K562 (cell line): ENCODE measurements at regions not wholly inside any gene's neighbourhood (a gene's known extent, or its start where the extent isn't known, plus 50 kb on each side); places are given as distances from the start of the nearest gene placed in this dataset.

ENCODE experiments used
- ATAC-seq: fragments of 200-7000 bp; cut with Tn5 transposase; 3 replicates; pipeline ENCODE4 v1.9.1; 2020; ENCODE audit warnings: moderate library complexity
- BruUV-seq: library from RNA; stranded (reverse); fragments of 400-500 nt; replicated peaks from 2 replicates; lab custom pipeline; 2021; lab: Mats Ljungman, UMichigan
- CTCF ChIA-PET: fragments of 300-600 bp; formaldehyde crosslinking; extraction: SDS; loops from one replicate; lab custom pipeline; 2021; ENCODE audit warnings: low intra/inter-chr PET ratio; lab: Yijun Ruan, JAX
- POLR2A ChIA-PET: fragments of 300-600, 350-650 bp; sonication (Branson Sonifier 250); formaldehyde crosslinking; extraction: SDS; loops from one replicate; lab custom pipeline; 2021; ENCODE audit warnings: antibody characterized with exemption, inconsistent platforms; lab: Yijun Ruan, JAX
- DNase-seq, 4 experiments: peaks; one replicate each; pipeline versions ENCODE4 v3.0.0 to v3.0.0-alpha.2; 2011 to 2018; ENCODE audit warnings: low spot score in 3 of 4, mixed read lengths in 3 of 4; ENCODE audit errors: extremely low read depth in 1 of 4
- FAIRE-seq: peaks from 2 replicates; lab custom pipeline; 2011; peaks lifted over from hg19 to GRCh38; lab: Jason Lieb, UNC
- H2AFZ ChIP-seq: 2 replicates; pipeline ENCODE4 v1.6.0; 2011; ENCODE audit warnings: low read depth, low read length, control low read depth, inconsistent platforms
- H3K27ac ChIP-seq: fragments of 200-600 bp; 3 replicates; pipeline ENCODE4 v1.8.0; 2011; ENCODE audit warnings: low read depth, mild to moderate bottlenecking, control low read depth, inconsistent platforms, low read length, moderate library complexity, mixed read lengths; ENCODE audit errors: extremely low read depth
- H3K27me3 ChIP-seq, 2 experiments: fragments of 300-600 bp in 1 of 2; 2 replicates in 1 of 2; 3 replicates in 1 of 2; pipeline versions ENCODE4 v1.6.0 to v1.8.0; 2011; ENCODE audit warnings: inconsistent platforms in 2 of 2, low read length in 2 of 2, mild to moderate bottlenecking in 1 of 2, mixed read lengths in 1 of 2, moderate library complexity in 1 of 2; ENCODE audit not compliant: control insufficient read depth in 2 of 2, insufficient read depth in 2 of 2
- H3K36me3 ChIP-seq: fragments of 300-600 bp; 3 replicates; pipeline ENCODE4 v1.8.0; 2011; ENCODE audit warnings: mild to moderate bottlenecking, low read length, inconsistent platforms; ENCODE audit not compliant: control insufficient read depth, insufficient read depth
- H3K4me1 ChIP-seq, 2 experiments: fragments of 200-600 bp in 1 of 2; replicated peaks in 1 of 2; 2 replicates in 1 of 2; 3 replicates in 1 of 2; pipeline versions ENCODE4 v1.5.1 to v1.8.0; 2011; ENCODE audit warnings: inconsistent platforms in 2 of 2, low read length in 2 of 2, mild to moderate bottlenecking in 1 of 2, mixed read lengths in 1 of 2, moderate library complexity in 1 of 2; ENCODE audit not compliant: control insufficient read depth in 2 of 2, insufficient read depth in 2 of 2
- H3K4me2 ChIP-seq: 2 replicates; pipeline ENCODE4 v1.6.1; 2011; ENCODE audit warnings: low read length, control low read depth, inconsistent platforms, mixed read lengths; ENCODE audit not compliant: insufficient read depth
- H3K4me3 ChIP-seq: fragments of 200-600 bp; sonication (generic), shearing (Covaris generic); 2 replicates; pipeline ENCODE4 v1.5.1; 2016; ENCODE audit warnings: control low read depth, inconsistent platforms
- H3K79me2 ChIP-seq: fragments of 200-600 bp; 3 replicates; pipeline ENCODE4 v1.8.0; 2011; ENCODE audit warnings: low read length, inconsistent platforms; ENCODE audit not compliant: control insufficient read depth, insufficient read depth
- H3K9ac ChIP-seq, 2 experiments: 2 replicates each; pipeline versions ENCODE4 v1.6.0 to v1.6.1; 2011; ENCODE audit warnings: low read depth in 2 of 2, low read length in 2 of 2, control low read depth in 1 of 2, inconsistent platforms in 1 of 2, mild to moderate bottlenecking in 1 of 2, mixed read lengths in 1 of 2; ENCODE audit not compliant: insufficient read depth in 1 of 2
- H3K9me1 ChIP-seq: one replicate; pipeline ENCODE4 v1.6.0; 2011; ENCODE audit warnings: inconsistent platforms, mild to moderate bottlenecking, low read length, moderate library complexity; ENCODE audit not compliant: control insufficient read depth, insufficient read depth
- H3K9me3 ChIP-seq: replicated peaks from 2 replicates; pipeline ENCODE4 v1.5.1; 2011; ENCODE audit warnings: low read depth, low read length, inconsistent platforms; ENCODE audit not compliant: control insufficient read depth, insufficient read depth
- H4K20me1 ChIP-seq: replicated peaks from 2 replicates; pipeline ENCODE4 v1.6.1; 2011; ENCODE audit warnings: low read length, inconsistent platforms, mixed read lengths; ENCODE audit not compliant: control insufficient read depth, insufficient read depth
- BDP1 ChIP-seq: IDR thresholded peaks from 3 replicates; pipeline ENCODE4 v1.6.1; 2011; ENCODE audit not compliant: insufficient read length, insufficient read depth
- CHD2 ChIP-seq: IDR thresholded peaks from 2 replicates; pipeline ENCODE4 v1.6.1; 2011; ENCODE audit warnings: low read depth, low read length
- ETS2 ChIP-seq: IDR thresholded peaks from 2 replicates; pipeline ENCODE4 v1.6.1; 2016; ENCODE audit warnings: borderline replicate concordance, missing genetic modification characterization, mild to moderate bottlenecking, moderate library complexity, missing compliant biosample characterization; ENCODE audit not compliant: poor library complexity, severe bottlenecking
- HDAC8 ChIP-seq: fragments of 450-650 bp; IDR thresholded peaks from 2 replicates; pipeline ENCODE4 v1.6.1; 2016; ENCODE audit warnings: mild to moderate bottlenecking, missing genetic modification characterization, moderate library complexity, missing compliant biosample characterization
- KLF10 ChIP-seq: fragments of 250-450 bp; sonication (Bioruptor Pico); IDR thresholded peaks from 2 replicates; pipeline ENCODE4 v1.6.1; 2021; ENCODE audit warnings: matching md5 sums
- PML ChIP-seq: IDR thresholded peaks from 2 replicates; pipeline ENCODE4 v1.6.1; 2012; ENCODE audit warnings: low read length, inconsistent platforms
- POLR2AphosphoS2 ChIP-seq: IDR thresholded peaks from 2 replicates; pipeline ENCODE4 v1.6.1; 2012; ENCODE audit warnings: low read length, improper control_type of control experiment
- SAP30 ChIP-seq: fragments of 200-600 bp; sonication (generic); IDR thresholded peaks from 2 replicates; pipeline ENCODE4 v1.6.1; 2012; ENCODE audit warnings: borderline replicate concordance, low read depth, mild to moderate bottlenecking, moderate library complexity, low read length, control low read depth, inconsistent platforms; ENCODE audit not compliant: insufficient read depth, poor library complexity, severe bottlenecking
- TCF7L2 ChIP-seq: fragments of 150-350 bp; IDR thresholded peaks from 2 replicates; pipeline ENCODE4 v1.6.1; 2016; ENCODE audit warnings: low read depth, mild to moderate bottlenecking, low read length, moderate library complexity
- XRCC5 ChIP-seq: fragments of 200-400 bp; formaldehyde crosslinking; IDR thresholded peaks from 2 replicates; pipeline ENCODE4 v1.6.1; 2017; ENCODE audit warnings: low read depth, mild to moderate bottlenecking, low read length
- ZFX ChIP-seq: sonication (generic); formaldehyde crosslinking; IDR thresholded peaks from 2 replicates; pipeline ENCODE4 v1.8.0; 2022; ENCODE audit warnings: mild to moderate bottlenecking, missing genetic modification reagents, moderate library complexity
- ZNF212 ChIP-seq: fragments of 450-650 bp; formaldehyde crosslinking; IDR thresholded peaks from 2 replicates; pipeline ENCODE4 v1.4.0; 2020; ENCODE audit warnings: mild to moderate bottlenecking
- ZNF785 ChIP-seq: fragments of 250-450 bp; sonication (Bioruptor Pico); IDR thresholded peaks from 2 replicates; pipeline ENCODE4 v1.4.0; 2020; ENCODE audit warnings: mild to moderate bottlenecking
- WGBS: fragments of 100-300 bp; shearing (Covaris generic); methylation state at CpG from one replicate; pipeline ENCODE4 v1.1.6; 2016; ENCODE audit warnings: low coverage, mixed read lengths; ENCODE audit not compliant: insufficient coverage; ENCODE audit errors: missing lambda C conversion rate; 5-methylcytosine and 5-hydroxymethylcytosine counted together
- in situ Hi-C: fragments of 300-500 bp; cut with MboI; formaldehyde crosslinking; loops from 4 replicates; pipeline ENCODE4 v1.15.0; 2018; ENCODE audit warnings: inconsistent platforms, mixed read lengths
- intact Hi-C: fragments of 100-400 bp; cut with micrococcal nuclease; formaldehyde crosslinking; loops from 2 replicates; pipeline ENCODE4 v1.14.2; 2022
- TF ChIP-seq, protein P1 (sequence below), 2 experiments: fragments of 450-650 bp; IDR thresholded peaks; 2 replicates each; pipeline ENCODE4 v1.6.1; 2018; ENCODE audit warnings: mild to moderate bottlenecking in 2 of 2, low read depth in 1 of 2; ENCODE audit not compliant: partially characterized antibody in 2 of 2
- TF ChIP-seq, protein P2 (sequence below): fragments of 250-450 bp; sonication (Bioruptor Pico); IDR thresholded peaks from 2 replicates; pipeline ENCODE4 v1.4.0; 2020; ENCODE audit warnings: borderline replicate concordance
- TF ChIP-seq, protein P3 (sequence below): sonication (generic); formaldehyde crosslinking; IDR thresholded peaks from 2 replicates; pipeline ENCODE4 v1.8.1; 2022; ENCODE audit warnings: missing genetic modification reagents

DNA sequence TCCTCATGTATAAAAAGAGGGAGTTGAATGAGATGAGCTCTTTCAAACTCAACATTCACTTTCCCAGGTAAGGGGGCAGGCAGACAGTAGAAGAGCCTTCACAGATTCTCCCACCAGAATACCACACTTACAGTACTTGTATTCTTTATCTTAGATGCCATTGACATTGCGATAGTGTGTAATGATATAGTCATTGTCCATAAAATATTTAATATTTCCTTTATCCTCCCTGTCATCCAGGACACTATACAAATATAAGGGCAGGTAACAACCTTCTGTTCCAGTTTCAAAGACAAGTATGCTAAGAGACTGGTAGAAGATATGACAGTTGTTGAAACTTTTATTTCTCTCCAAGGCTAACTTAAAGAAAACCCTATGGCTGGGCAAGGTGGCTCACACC, 56.5 kb upstream of the MTF2 start (continued):
- TF ChIP-seq, protein P1, sequence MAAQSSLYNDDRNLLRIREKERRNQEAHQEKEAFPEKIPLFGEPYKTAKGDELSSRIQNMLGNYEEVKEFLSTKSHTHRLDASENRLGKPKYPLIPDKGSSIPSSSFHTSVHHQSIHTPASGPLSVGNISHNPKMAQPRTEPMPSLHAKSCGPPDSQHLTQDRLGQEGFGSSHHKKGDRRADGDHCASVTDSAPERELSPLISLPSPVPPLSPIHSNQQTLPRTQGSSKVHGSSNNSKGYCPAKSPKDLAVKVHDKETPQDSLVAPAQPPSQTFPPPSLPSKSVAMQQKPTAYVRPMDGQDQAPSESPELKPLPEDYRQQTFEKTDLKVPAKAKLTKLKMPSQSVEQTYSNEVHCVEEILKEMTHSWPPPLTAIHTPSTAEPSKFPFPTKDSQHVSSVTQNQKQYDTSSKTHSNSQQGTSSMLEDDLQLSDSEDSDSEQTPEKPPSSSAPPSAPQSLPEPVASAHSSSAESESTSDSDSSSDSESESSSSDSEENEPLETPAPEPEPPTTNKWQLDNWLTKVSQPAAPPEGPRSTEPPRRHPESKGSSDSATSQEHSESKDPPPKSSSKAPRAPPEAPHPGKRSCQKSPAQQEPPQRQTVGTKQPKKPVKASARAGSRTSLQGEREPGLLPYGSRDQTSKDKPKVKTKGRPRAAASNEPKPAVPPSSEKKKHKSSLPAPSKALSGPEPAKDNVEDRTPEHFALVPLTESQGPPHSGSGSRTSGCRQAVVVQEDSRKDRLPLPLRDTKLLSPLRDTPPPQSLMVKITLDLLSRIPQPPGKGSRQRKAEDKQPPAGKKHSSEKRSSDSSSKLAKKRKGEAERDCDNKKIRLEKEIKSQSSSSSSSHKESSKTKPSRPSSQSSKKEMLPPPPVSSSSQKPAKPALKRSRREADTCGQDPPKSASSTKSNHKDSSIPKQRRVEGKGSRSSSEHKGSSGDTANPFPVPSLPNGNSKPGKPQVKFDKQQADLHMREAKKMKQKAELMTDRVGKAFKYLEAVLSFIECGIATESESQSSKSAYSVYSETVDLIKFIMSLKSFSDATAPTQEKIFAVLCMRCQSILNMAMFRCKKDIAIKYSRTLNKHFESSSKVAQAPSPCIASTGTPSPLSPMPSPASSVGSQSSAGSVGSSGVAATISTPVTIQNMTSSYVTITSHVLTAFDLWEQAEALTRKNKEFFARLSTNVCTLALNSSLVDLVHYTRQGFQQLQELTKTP (IDR thresholded peaks at IDR 0.05; ENCODE audit: low read depth in 1 of 2, partially characterized antibody in 2 of 2): no peak
- no peak for TF ChIP-seq ZFX (CRISPR knock-in tag)
- no peak for TF ChIP-seq POLR2AphosphoS2
- no peak for TF ChIP-seq HDAC8 (tag)
- no peak for TF ChIP-seq BDP1
- TF ChIP-seq KLF10: no peak
- no peak for TF ChIP-seq ZNF212 (CRISPR knock-in tag)

DNA sequence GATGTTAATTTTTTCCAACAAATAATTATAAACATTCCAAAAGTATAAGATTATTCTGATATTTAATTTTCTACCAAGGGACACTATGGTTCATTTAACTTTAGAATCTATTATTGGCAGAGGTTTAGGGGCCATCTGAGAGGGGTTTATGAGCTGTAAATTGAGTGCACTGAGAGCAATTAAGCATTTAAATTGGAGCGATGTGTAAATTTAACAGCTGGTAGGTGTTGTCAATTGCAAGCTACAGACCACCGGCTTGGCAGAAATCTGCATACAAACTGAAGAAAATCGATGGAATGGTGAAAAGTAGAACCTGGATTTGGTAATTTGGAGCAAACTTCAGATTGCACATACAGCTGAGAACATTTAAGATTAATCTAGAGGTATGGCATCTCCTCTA, 55.8 kb upstream of the MTF2 start:
- H3K36me3 ChIP-seq: no peaks in the 10 kb centered on the region
- H3K27ac ChIP-seq: no peak overlapping the region
- no peaks in the 10 kb centered on the region for H4K20me1 ChIP-seq
- H2AFZ ChIP-seq: no peak overlapping the region
- no peaks in the 10 kb centered on the region for H3K9me1 ChIP-seq
- TF ChIP-seq, protein P2, sequence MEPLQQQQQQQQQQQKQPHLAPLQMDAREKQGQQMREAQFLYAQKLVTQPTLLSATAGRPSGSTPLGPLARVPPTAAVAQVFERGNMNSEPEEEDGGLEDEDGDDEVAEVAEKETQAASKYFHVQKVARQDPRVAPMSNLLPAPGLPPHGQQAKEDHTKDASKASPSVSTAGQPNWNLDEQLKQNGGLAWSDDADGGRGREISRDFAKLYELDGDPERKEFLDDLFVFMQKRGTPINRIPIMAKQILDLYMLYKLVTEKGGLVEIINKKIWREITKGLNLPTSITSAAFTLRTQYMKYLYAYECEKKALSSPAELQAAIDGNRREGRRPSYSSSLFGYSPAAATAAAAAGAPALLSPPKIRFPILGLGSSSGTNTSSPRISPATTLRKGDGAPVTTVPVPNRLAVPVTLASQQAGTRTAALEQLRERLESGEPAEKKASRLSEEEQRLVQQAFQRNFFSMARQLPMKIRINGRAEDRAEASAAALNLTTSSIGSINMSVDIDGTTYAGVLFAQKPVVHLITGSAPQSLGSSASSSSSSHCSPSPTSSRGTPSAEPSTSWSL: no peak
- no peak for TF ChIP-seq ETS2 (tag)
- TF ChIP-seq CHD2: no peak
- TF ChIP-seq TCF7L2: no peak
- TF ChIP-seq, protein P3, sequence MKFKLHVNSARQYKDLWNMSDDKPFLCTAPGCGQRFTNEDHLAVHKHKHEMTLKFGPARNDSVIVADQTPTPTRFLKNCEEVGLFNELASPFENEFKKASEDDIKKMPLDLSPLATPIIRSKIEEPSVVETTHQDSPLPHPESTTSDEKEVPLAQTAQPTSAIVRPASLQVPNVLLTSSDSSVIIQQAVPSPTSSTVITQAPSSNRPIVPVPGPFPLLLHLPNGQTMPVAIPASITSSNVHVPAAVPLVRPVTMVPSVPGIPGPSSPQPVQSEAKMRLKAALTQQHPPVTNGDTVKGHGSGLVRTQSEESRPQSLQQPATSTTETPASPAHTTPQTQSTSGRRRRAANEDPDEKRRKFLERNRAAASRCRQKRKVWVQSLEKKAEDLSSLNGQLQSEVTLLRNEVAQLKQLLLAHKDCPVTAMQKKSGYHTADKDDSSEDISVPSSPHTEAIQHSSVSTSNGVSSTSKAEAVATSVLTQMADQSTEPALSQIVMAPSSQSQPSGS (CRISPR knock-in tag): no peak
- TF ChIP-seq PML: no peak
- TF ChIP-seq XRCC5: no peak
- TF ChIP-seq ZNF785 (CRISPR knock-in tag): no peak
- no peak for TF ChIP-seq SAP30
- FAIRE-seq: no peak
- in situ Hi-C loops (no loop called here), intact Hi-C loops (no loop called here)
- no peaks in the 10 kb centered on the region for H3K79me2 ChIP-seq
- no peak for ATAC-seq
- H3K27me3 ChIP-seq: no peaks in the 10 kb centered on the region
- H3K9me3 ChIP-seq: no peaks in the 10 kb centered on the region
- WGBS: 39% methylated on average over 3 of the region's 3 CpGs
- BruUV-seq: no TSS peak
- H3K9ac ChIP-seq: no peak overlapping the region
- CTCF ChIA-PET: interaction anchor here (5.0 kb wide), 1 partner anchor 39 kb away, joined by 51 read pairs; no protein-coding TSS in a partner anchor
- no peak overlapping the region for H3K4me2 ChIP-seq
- no peak for DNase-seq
- H3K4me3 ChIP-seq: no peak overlapping the region
- H3K4me1 ChIP-seq: peaks cover 3 to 16% of the 10 kb centered on the region in 2 experiments; a peak in 4 of 5 replicates
- POLR2A ChIA-PET: interaction anchor here (0.7 to 1.0 kb wide), 3 partner anchors 40 to 235 kb away, joined by 3 read pairs; no protein-coding TSS in a partner anchor
